Peyer's patch (tissue), 4 donors: ENCODE measurements at regions not wholly inside any gene's neighbourhood (a gene's known extent, or its start where the extent isn't known, plus 50 kb on each side); places are given as distances from the start of the nearest gene placed in this dataset.

ENCODE experiments used
- POLR2A ChIP-seq, 2 donors: fragments of 450-650 bp; IDR thresholded peaks; one replicate each; pipeline ENCODE4 v1.5.1; 2017; ENCODE audit warnings: antibody characterized with exemption in 2 of 2, mild to moderate bottlenecking in 2 of 2, moderate library complexity in 2 of 2
- TF ChIP-seq, protein P1 (sequence below), 6 experiments: fragments of 450-650 bp in 4 of 6; fragments of 200-600 bp in 2 of 6; sonication (generic) in 1 of 6; IDR thresholded peaks; one replicate each; pipeline ENCODE4 v1.5.1; 2017 to 2019; ENCODE audit warnings: antibody characterized with exemption in 6 of 6, mild to moderate bottlenecking in 3 of 6, moderate library complexity in 1 of 6

DNA sequence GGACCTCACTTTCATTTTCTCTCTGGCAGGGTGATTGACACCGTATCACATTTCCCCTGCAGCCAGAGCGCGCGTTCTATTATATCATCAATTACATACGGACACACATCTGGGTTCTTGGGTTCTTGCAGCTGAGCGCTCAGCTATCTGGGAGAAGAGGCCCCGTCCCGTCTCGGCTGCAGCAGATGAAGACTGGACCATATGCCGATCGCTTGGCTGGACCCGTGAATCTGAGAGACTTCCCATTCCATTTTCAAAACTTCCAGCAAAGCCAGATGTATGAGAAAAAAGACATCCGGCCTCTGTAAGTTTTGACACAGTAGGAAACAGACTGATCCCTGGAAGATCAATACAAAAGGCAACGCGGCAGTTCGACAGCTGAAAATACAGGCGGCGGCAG is 99.8 kb downstream of the JCAD start:
- TF ChIP-seq, protein P1, sequence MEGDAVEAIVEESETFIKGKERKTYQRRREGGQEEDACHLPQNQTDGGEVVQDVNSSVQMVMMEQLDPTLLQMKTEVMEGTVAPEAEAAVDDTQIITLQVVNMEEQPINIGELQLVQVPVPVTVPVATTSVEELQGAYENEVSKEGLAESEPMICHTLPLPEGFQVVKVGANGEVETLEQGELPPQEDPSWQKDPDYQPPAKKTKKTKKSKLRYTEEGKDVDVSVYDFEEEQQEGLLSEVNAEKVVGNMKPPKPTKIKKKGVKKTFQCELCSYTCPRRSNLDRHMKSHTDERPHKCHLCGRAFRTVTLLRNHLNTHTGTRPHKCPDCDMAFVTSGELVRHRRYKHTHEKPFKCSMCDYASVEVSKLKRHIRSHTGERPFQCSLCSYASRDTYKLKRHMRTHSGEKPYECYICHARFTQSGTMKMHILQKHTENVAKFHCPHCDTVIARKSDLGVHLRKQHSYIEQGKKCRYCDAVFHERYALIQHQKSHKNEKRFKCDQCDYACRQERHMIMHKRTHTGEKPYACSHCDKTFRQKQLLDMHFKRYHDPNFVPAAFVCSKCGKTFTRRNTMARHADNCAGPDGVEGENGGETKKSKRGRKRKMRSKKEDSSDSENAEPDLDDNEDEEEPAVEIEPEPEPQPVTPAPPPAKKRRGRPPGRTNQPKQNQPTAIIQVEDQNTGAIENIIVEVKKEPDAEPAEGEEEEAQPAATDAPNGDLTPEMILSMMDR (IDR thresholded peaks at IDR 0.05): no peak
- TF ChIP-seq POLR2A (IDR thresholded peaks at IDR 0.05): no peak
